ENCODE measurements at regions not wholly inside any gene's neighbourhood (a gene's known extent, or its start where the extent isn't known, plus 50 kb on each side); places are given as distances from the start of the nearest gene placed in this dataset.

- no peak overlapping the region for H3K27ac ChIP-seq
- TF ChIP-seq CTCF (IDR thresholded peaks at IDR 0.05) (no peak), ZFX (IDR thresholded peaks at IDR 0.05; ENCODE audit: borderline replicate concordance) (no peak)
Observed at GRCh38 chr5:57549566-57549965, 67.0 kb upstream of the ACTBL2 start.

- no peak overlapping the region for H3K27ac ChIP-seq
- TF ChIP-seq CTCF (IDR thresholded peaks at IDR 0.05): no peak
- no peak for TF ChIP-seq ZFX (IDR thresholded peaks at IDR 0.05; ENCODE audit: borderline replicate concordance)
Observed at GRCh38 chr5:57540823-57541222, 58.2 kb upstream of the ACTBL2 start.

- no peak for TF ChIP-seq ZFX (IDR thresholded peaks at IDR 0.05; ENCODE audit: borderline replicate concordance)
- no peak overlapping the region for H3K27ac ChIP-seq
Observed at GRCh38 chr5:57539281-57539701, 56.7 kb upstream of the ACTBL2 start.

- no peak overlapping the region for H3K27ac ChIP-seq
- no peak for TF ChIP-seq CTCF (IDR thresholded peaks at IDR 0.05)
- TF ChIP-seq ZFX (IDR thresholded peaks at IDR 0.05; ENCODE audit: borderline replicate concordance): no peak
Observed at GRCh38 chr5:57538341-57538955, 55.8 kb upstream of the ACTBL2 start.

- TF ChIP-seq ZFX (IDR thresholded peaks at IDR 0.05; ENCODE audit: borderline replicate concordance): no peak
- no peak for TF ChIP-seq CTCF (IDR thresholded peaks at IDR 0.05)
- H3K27ac ChIP-seq: no peak overlapping the region
Observed at GRCh38 chr5:57537811-57538210, 55.2 kb upstream of the ACTBL2 start.

GRCh38 chr5:57532513-57533497, 50.2 kb upstream of the ACTBL2 start:
- H3K27ac ChIP-seq: no peak overlapping the region
- TF ChIP-seq CTCF (IDR thresholded peaks at IDR 0.05) (no peak), ZFX (IDR thresholded peaks at IDR 0.05; ENCODE audit: borderline replicate concordance) (no peak)

Data from 22Rv1 (cell line).